Peyer's patch (tissue), 4 donors: ENCODE measurements at regions not wholly inside any gene's neighbourhood (a gene's known extent, or its start where the extent isn't known, plus 50 kb on each side); places are given as distances from the start of the nearest gene placed in this dataset.

Source experiments
- CTCF ChIP-seq, 6 experiments: fragments of 450-650 bp in 4 of 6; fragments of 200-600 bp in 2 of 6; sonication (generic) in 1 of 6; IDR thresholded peaks; one replicate each; pipeline ENCODE4 v1.5.1; 2017 to 2019; ENCODE audit warnings: antibody characterized with exemption in 6 of 6, mild to moderate bottlenecking in 3 of 6, moderate library complexity in 1 of 6
- POLR2A ChIP-seq, 2 donors: fragments of 450-650 bp; IDR thresholded peaks; one replicate each; pipeline ENCODE4 v1.5.1; 2017; ENCODE audit warnings: antibody characterized with exemption in 2 of 2, mild to moderate bottlenecking in 2 of 2, moderate library complexity in 2 of 2

GRCh38 chr4:130029442-130029841, 933.5 kb downstream of the C4orf33 start:
- no peak for TF ChIP-seq CTCF (IDR thresholded peaks at IDR 0.05)
- TF ChIP-seq POLR2A (IDR thresholded peaks at IDR 0.05) = no peak
